Stimulated activated CD8-positive, alpha-beta memory T cell treated with anti-CD3 and anti-CD28 coated beads, Interleukin-15, amount 100 ng/mL, for 48 hours (primary cell): ENCODE measurements at regions not wholly inside any gene's neighbourhood (a gene's known extent, or its start where the extent isn't known, plus 50 kb on each side); places are given as distances from the start of the nearest gene placed in this dataset.

Experiments used
- DNase-seq, 2 donors: peaks; one replicate each; pipeline ENCODE4 v3.0.0-alpha.2; 2020; ENCODE audit warnings: low read depth in 2 of 2

GRCh38 chr2:30339071-30339470 is 107.7 kb downstream of the LBH start:
- no peak for DNase-seq

GRCh38 chr2:30341500-30342267 is 105.4 kb upstream of the LCLAT1 start:
- no peak for DNase-seq

GRCh38 chr2:30346471-30347169 is 100.4 kb upstream of the LCLAT1 start:
- no peak for DNase-seq

- no peak for DNase-seq
These were observed 98.2 kb upstream of the LCLAT1 start for GRCh38 chr2:30348825-30349224.

GRCh38 chr2:30349691-30350090 is 97.4 kb upstream of the LCLAT1 start:
- DNase-seq, result no peak

- no peak for DNase-seq
These were observed 95.9 kb upstream of the LCLAT1 start for GRCh38 chr2:30351116-30351515.

- no peak for DNase-seq
These were observed 95.1 kb upstream of the LCLAT1 start for GRCh38 chr2:30351949-30352348.

GRCh38 chr2:30354150-30354549 is 92.9 kb upstream of the LCLAT1 start:
- DNase-seq, result no peak

- no peak for DNase-seq
These were observed 92.4 kb upstream of the LCLAT1 start for GRCh38 chr2:30354621-30355020.

GRCh38 chr2:30355306-30355705 is 91.7 kb upstream of the LCLAT1 start:
- DNase-seq, result no peak

- no peak for DNase-seq
These were observed 91.0 kb upstream of the LCLAT1 start for GRCh38 chr2:30356071-30356470.

- DNase-seq, result no peak
These were observed 90.3 kb upstream of the LCLAT1 start for GRCh38 chr2:30356776-30357175.

- no peak for DNase-seq
These were observed 88.7 kb upstream of the LCLAT1 start for GRCh38 chr2:30358351-30358750.

GRCh38 chr2:30358842-30359241 is 88.2 kb upstream of the LCLAT1 start:
- DNase-seq, result no peak

- DNase-seq, result no peak
These were observed 87.3 kb upstream of the LCLAT1 start for GRCh38 chr2:30359644-30360167.

- no peak for DNase-seq
These were observed 85.2 kb upstream of the LCLAT1 start for GRCh38 chr2:30361751-30362394.

- no peak for DNase-seq
These were observed 84.5 kb upstream of the LCLAT1 start for GRCh38 chr2:30362468-30363081.

GRCh38 chr2:30363406-30363805 is 83.6 kb upstream of the LCLAT1 start:
- DNase-seq, result no peak

- no peak for DNase-seq
These were observed 81.8 kb upstream of the LCLAT1 start for GRCh38 chr2:30365201-30365600.

- DNase-seq, result peak; percentile 41 to 46
These were observed 80.8 kb upstream of the LCLAT1 start for GRCh38 chr2:30366199-30366691.

GRCh38 chr2:30367232-30368070 is 79.6 kb upstream of the LCLAT1 start:
- DNase-seq, result no peak
